PFSK-1 (cell line): ENCODE measurements at regions not wholly inside any gene's neighbourhood (a gene's known extent, or its start where the extent isn't known, plus 50 kb on each side); places are given as distances from the start of the nearest gene placed in this dataset.

Experiments
- FOXP2 ChIP-seq: optimal IDR thresholded peaks from 2 replicates; pipeline ENCODE3; 2011; ENCODE audit warnings: borderline replicate concordance, control low read depth, inconsistent platforms; ENCODE audit not compliant: insufficient read depth; ENCODE audit errors: extremely low read length, extremely low read depth
- POLR2AphosphoS5 ChIP-seq: IDR thresholded peaks from 2 replicates; pipeline ENCODE4 v1.6.1; 2012; ENCODE audit warnings: low read depth, mild to moderate bottlenecking, control low read depth, low read length, moderate library complexity
- SIN3A ChIP-seq: IDR thresholded peaks from 2 replicates; pipeline ENCODE4 v1.6.1; 2012; ENCODE audit warnings: mild to moderate bottlenecking, low read length, moderate library complexity, borderline replicate concordance; ENCODE audit not compliant: insufficient read depth
- TAF1 ChIP-seq: IDR thresholded peaks from 2 replicates; pipeline ENCODE4 v1.6.1; 2012; ENCODE audit warnings: low read length, control low read depth, borderline replicate concordance; ENCODE audit not compliant: insufficient read depth
- TF ChIP-seq, protein P1 (sequence below), 2 experiments: IDR thresholded peaks; 2 replicates each; pipeline versions ENCODE4 v1.6.1 to v1.8.0; 2011 to 2012; ENCODE audit warnings: low read depth in 2 of 2, low read length in 2 of 2, control low read depth in 1 of 2, inconsistent platforms in 1 of 2, mild to moderate bottlenecking in 1 of 2, moderate library complexity in 1 of 2; ENCODE audit not compliant: insufficient read depth in 1 of 2

- TF ChIP-seq, protein P1, sequence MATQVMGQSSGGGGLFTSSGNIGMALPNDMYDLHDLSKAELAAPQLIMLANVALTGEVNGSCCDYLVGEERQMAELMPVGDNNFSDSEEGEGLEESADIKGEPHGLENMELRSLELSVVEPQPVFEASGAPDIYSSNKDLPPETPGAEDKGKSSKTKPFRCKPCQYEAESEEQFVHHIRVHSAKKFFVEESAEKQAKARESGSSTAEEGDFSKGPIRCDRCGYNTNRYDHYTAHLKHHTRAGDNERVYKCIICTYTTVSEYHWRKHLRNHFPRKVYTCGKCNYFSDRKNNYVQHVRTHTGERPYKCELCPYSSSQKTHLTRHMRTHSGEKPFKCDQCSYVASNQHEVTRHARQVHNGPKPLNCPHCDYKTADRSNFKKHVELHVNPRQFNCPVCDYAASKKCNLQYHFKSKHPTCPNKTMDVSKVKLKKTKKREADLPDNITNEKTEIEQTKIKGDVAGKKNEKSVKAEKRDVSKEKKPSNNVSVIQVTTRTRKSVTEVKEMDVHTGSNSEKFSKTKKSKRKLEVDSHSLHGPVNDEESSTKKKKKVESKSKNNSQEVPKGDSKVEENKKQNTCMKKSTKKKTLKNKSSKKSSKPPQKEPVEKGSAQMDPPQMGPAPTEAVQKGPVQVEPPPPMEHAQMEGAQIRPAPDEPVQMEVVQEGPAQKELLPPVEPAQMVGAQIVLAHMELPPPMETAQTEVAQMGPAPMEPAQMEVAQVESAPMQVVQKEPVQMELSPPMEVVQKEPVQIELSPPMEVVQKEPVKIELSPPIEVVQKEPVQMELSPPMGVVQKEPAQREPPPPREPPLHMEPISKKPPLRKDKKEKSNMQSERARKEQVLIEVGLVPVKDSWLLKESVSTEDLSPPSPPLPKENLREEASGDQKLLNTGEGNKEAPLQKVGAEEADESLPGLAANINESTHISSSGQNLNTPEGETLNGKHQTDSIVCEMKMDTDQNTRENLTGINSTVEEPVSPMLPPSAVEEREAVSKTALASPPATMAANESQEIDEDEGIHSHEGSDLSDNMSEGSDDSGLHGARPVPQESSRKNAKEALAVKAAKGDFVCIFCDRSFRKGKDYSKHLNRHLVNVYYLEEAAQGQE (IDR thresholded peaks at IDR 0.05; ENCODE audit: insufficient read depth in 1 of 2, low read depth in 2 of 2, low read length in 2 of 2) = no peak
- no peak for TF ChIP-seq TAF1
- no peak for TF ChIP-seq FOXP2
- TF ChIP-seq SIN3A = no peak
- no peak for TF ChIP-seq POLR2AphosphoS5
Observed at GRCh38 chr13:67914535-67914934, 684.4 kb upstream of the PCDH9 start.
